GM19025 (cell line): ENCODE measurements at regions not wholly inside any gene's neighbourhood (a gene's known extent, or its start where the extent isn't known, plus 50 kb on each side); places are given as distances from the start of the nearest gene placed in this dataset.
A peak's percentile ranks its signal among the peaks of the same experiment; 100 is the strongest.

Experiments
- ATAC-seq: cut with Tn5 transposase; IDR thresholded peaks from one replicate; pipeline ENCODE4 v1.9.1; 2021; ENCODE audit warnings: mild to moderate bottlenecking, low read depth, moderate library complexity; ENCODE audit not compliant: unreplicated experiment

DNA sequence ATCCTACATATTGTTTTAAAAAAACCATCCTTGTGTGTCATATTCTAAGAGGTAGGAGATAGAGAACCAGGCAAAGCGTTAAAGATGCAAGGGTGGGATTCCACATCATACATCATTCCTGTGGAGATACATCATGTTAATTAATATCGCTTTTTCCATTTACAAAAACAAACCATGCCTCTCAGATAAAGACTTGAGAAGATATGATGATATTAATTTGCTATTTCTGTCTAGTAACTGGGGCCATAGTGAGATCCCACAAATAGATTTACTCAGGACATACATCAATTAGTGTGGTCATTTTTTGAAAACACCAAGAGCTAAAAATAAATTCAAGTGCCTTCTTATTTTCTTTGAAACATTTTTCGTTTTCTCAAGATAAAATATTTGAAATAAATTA is 165.4 kb upstream of the TARS1 start:
- ATAC-seq = no peak

DNA sequence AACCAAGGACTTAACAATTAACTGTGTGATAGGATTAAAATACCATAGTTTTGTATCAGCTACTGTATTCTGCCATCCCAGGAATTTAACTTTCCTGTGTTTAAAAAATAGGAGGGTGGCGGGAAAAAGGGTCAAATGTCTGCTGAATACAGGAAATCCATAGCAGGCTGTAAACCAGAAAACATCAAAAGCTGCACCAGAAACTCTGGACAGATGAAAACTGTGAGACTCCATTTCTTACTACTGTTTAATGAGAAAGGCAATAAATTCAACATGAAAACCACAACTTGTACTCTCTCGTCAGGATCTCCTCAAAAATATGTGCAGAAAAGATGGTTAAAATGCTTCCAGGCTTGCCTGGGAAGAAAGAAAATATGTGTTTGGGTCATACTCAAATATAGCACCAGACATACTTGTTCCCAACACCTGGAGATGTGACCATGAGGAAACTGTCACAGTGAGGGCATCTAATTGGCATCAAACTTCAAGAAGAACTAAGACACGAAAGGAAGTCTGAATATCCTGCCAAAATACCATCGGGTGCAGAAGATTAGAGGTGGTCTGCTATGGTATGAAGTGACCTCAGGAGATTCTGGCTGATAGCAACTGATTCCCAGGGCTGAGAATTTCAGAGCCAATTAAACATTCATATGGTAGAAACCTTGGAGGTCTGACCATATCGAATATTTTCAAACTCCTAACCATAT is 164.7 kb upstream of the TARS1 start:
- ATAC-seq = no peak

GRCh38 chr5:33276628-33276950 is 164.2 kb upstream of the TARS1 start:
- no peak for ATAC-seq

DNA sequence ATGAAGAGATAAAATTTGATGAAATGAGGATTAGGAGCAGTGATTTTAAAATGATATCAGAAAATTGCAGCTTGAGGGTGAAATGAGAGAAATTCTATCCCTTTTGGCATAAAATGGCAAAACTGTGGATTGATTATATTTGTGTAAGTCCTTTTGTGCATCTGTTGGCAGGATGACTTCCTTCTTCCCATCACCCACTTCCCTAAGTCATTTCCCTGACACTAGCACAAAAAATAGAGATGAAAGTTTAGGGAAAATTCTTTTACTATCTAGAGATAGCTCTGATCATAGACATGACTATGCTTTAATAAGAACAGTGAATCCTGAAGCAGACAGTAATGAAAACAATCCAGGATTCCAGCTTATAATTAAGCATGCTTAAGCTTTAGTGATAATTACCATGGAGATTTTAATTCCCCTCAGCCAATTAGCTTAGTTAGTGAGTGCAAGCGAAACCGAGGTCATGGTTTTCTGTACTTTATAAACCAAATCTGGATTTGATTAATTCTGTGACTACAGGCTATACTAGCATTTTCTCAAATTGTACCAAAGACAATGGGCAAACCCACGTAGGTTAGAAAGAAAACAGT is 163.6 kb upstream of the TARS1 start:
- ATAC-seq = no peak

DNA sequence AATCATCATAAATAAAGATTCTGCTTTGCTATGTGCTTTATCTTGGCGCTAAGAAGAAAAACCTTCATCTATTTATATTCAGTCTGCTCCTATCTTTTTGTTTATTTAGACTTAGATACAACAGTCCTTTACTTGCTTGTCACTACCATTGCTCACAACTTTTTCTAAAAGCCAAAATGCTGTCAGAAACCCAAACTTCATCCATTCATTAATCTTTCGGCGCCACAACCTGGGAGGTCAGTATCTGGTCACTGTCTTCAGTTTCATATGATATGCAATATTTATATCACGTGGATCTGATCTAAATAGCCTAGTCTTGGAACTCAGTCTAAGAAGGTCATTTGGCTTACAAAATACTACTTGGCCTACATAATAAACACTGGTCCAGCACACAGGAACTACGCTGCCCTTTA is 159.3 kb upstream of the TARS1 start:
- no peak for ATAC-seq

- ATAC-seq = no peak
Measured at GRCh38 chr5:33282157-33282556, 158.6 kb upstream of the TARS1 start.

GRCh38 chr5:33282696-33283095 is 158.1 kb upstream of the TARS1 start:
- ATAC-seq = no peak

DNA sequence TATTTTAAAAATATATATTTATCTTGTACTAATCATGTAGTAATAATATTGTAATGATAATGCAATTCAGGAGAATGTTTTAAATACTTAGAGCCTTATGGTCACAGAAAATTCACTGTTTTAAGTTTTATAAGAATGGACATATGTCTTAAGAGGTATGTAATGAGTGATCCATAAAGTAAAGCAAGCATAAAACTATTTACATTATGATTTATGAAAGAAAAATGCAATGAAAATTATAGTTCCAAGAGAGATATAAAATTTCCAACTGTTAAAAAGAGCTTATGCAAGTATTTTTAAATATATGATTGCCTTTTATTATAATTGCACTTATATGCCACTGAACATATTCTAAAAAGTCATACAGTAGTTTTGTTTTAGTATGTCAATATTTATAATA is 157.5 kb upstream of the TARS1 start:
- no peak for ATAC-seq

DNA sequence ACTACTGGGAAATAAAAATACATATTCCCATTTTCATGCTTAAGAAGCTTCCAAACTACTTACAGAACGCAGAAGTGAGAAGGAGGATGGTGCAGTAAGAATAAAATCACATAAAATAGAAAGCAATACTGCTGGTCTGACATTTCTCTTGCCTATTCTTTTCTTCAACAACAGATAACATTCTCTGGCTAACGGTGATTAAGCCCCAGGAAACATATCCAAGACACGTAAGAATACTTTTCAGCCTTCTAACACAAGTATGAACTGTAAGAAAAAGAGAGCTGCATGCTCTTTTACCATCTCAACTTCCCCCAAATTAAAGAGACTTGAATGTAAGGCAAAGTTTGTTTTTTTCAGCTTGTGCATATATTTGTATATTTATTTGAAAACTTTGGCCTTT is 156.1 kb upstream of the TARS1 start:
- no peak for ATAC-seq

- no peak for ATAC-seq
Measured at GRCh38 chr5:33287242-33287641, 153.5 kb upstream of the TARS1 start.

DNA sequence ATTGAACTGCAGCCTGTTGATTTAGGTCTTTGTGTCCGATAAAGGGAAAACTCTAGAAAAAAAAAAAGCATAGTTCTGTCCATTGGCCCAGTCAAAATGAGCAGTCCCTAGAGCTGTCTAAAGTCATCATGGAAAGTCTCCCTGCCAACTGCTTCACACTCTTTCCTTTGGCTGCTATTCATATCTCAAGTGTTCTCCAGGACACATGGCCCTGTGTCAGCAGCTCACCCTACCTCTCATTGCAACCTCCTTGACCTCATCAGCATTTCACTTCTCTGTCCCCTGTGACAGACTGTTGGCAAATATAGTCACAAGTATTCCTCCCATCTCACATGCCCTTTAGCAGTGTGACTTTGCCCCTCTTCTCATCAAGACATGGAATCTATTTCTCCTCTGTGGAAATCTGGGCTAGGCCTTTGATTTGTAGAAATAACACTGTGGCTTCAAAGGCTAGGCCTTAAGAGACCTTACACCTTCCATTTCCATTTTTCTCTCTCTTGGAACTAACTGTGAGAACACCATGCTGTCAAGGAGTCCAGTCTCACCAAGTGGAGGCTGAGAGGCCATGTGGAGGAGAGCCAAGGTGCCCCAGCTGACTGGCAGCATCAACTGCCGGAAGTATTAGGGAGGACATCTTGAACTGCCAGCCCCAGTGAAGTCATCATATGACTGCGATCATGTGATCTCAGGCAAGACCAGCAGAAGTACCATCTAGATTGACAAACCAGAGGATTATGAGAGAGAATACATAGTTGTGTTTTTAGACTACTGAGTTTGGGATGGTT is 149.4 kb upstream of the TARS1 start:
- no peak for ATAC-seq

GRCh38 chr5:33297760-33298216 is 143.0 kb upstream of the TARS1 start:
- no peak for ATAC-seq

DNA sequence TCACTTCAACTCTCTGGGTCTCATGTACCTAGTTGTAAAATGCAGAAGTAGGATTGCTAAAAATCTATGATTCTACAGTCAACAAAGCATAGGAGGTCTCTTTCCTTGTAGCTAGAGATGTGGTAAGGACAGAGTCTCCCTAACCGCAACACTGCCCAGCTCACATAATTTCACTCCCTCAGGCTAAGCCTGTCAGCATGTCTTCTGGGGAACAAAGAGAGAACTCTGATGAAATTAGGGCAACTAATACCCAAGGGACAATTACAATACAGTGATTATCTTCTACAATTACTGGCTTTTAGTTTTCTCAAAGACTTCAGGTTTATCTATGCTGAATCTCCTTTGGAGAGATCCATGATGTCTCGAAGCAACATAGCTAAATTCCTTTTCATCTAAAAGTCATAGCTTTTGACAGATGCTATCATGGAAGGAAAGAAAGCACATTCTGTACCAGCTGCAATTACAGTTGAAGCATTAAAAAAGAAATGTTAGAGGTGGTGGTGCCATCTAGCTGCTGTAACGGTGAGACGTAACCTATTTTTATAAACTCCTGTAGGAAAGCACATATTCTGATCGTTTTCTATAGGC is 141.1 kb upstream of the TARS1 start:
- ATAC-seq = no peak

GRCh38 chr5:33300209-33300742 is 140.5 kb upstream of the TARS1 start:
- peak; percentile 71 for ATAC-seq

DNA sequence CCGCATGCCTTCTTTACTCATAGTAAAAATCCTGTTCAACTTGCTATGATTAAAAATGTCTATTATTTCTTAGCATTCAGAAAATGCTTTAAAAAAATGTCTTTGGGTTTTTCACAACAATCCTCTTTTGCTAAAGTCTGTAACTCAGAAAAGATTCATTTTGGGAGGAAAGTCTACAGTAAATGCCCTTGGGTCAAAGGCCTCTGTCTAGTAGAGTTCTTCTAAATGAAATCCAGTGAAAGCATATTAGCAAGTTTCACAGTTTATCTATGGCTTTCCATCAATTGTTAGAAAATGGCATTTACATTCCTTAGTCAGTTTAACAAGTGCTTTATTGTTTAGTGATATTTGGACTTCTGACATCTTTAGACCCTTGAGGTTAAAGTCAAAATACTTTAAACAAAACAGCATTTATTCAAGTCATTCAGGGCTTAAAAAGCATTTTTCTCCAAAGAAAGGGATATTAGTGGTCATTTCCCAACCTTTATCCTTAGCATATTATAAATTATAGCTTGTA is 137.1 kb upstream of the TARS1 start:
- ATAC-seq = no peak

GRCh38 chr5:33304601-33305000 is 136.2 kb upstream of the TARS1 start:
- no peak for ATAC-seq

DNA sequence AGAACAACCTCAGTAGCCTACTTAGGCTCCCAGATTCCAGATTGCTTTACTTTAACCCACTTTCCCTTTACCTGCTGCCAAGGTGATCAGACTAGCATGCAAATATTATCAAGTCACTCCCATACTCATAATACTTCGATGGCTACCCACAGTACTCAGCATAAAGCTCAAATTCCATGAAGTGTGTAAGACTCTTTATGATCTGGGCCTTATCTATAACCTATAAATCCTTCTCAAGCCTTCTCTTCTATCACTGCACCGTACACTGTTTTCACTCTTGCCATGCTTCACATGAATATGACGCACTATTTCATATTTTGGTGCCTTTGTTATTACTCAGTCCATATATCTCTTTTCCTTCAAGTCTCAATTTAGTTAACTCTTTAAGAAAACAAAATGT is 135.2 kb upstream of the TARS1 start:
- ATAC-seq = no peak

- ATAC-seq = no peak
Measured at GRCh38 chr5:33306758-33307157, 134.0 kb upstream of the TARS1 start.

DNA sequence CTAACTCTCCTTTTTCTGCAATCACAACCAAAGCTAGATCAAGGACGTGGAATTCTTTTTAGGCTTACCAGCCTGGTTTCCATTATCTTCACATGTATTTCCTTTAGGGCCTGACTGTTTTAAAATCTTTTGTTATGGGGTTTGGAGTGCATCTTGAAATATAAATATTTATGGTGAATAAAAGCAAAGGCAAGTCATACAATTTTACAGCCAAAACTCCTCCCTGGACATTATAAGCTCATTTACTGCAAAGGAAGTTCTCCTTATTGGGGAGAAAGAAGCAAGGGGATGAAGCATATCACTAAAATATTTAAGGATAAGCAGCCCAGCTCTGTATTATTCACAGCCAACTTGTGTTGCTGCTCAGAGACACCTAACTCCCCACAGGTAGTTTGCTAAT is 132.2 kb upstream of the TARS1 start:
- ATAC-seq = no peak

DNA sequence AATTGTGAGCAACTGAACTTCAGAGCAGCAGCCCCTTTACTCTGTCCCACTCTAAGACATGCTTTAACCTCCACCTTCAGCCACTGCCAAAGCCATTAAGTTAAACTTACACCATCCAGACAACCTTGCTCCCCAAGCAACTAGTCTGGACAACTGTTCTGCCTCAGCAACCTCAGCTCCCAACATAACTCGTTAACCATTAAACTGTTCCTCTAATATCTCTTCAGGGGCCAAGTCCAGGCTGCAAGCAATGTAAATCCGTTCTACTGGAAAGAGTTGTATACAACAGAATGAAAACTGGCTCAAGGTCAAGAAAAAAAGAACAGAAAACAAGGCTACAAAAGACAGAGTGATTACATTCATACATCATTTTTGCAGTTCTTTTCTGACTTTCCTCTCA is 131.7 kb upstream of the TARS1 start:
- ATAC-seq = no peak
